PC-3 (cell line): ENCODE measurements at regions not wholly inside any gene's neighbourhood (a gene's known extent, or its start where the extent isn't known, plus 50 kb on each side); places are given as distances from the start of the nearest gene placed in this dataset.

Experiments
- ATAC-seq: fragments of 200-7000 bp; cut with Tn5 transposase; 2 replicates; pipeline ENCODE4 v1.9.1; 2020; ENCODE audit warnings: mild to moderate bottlenecking, moderate library complexity
- BruUV-seq: library from RNA; stranded (reverse); fragments of 400-500 nt; replicated peaks from 2 replicates; lab custom pipeline; 2021; lab: Mats Ljungman, UMichigan
- CTCF ChIA-PET: fragments of 300-600 bp; sonication (Branson Sonifier 250); formaldehyde crosslinking; loops from one replicate; lab custom pipeline; 2022; ENCODE audit warnings: antibody characterized with exemption; lab: Charles Lee
- POLR2A ChIA-PET: fragments of 300-600 bp; sonication (Branson Sonifier 250); formaldehyde crosslinking; loops from one replicate; lab custom pipeline; 2022; ENCODE audit warnings: antibody characterized with exemption; ENCODE audit not compliant: unreplicated experiment; lab: Charles Lee
- DNase-seq: peaks from one replicate; pipeline ENCODE4 v3.0.0-alpha.2; 2015
- H2AFZ ChIP-seq: fragments of 300-600 bp; sonication (generic); 2 replicates; pipeline ENCODE4 v1.6.0; 2016; ENCODE audit warnings: antibody characterized with exemption, low read length
- H3F3A ChIP-seq: fragments of 300-600 bp; sonication (generic); one replicate; pipeline ENCODE4 v1.6.0; 2017; ENCODE audit warnings: antibody characterized with exemption, low read length, control low read depth, mild to moderate bottlenecking; ENCODE audit not compliant: unreplicated experiment
- H3K27ac ChIP-seq: fragments of 300-600 bp; sonication (generic); 2 replicates; pipeline ENCODE4 v1.5.1; 2016; ENCODE audit warnings: mild to moderate bottlenecking, low read length
- H3K27me3 ChIP-seq: fragments of 300-600 bp; sonication (generic); 2 replicates; pipeline ENCODE4 v1.6.1; 2016; ENCODE audit warnings: low read length, mixed read lengths
- H3K36me3 ChIP-seq: fragments of 300-600 bp; sonication (generic); 2 replicates; pipeline ENCODE4 v1.6.1; 2016; ENCODE audit warnings: low read depth, mixed run types, low read length, mixed read lengths
- H3K4me1 ChIP-seq: fragments of 300-600 bp; sonication (generic); 2 replicates; pipeline ENCODE4 v1.5.1; 2016; ENCODE audit warnings: low read length; ENCODE audit not compliant: insufficient read depth
- H3K4me2 ChIP-seq: fragments of 300-600 bp; sonication (generic); 2 replicates; pipeline ENCODE4 v1.6.0; 2016; ENCODE audit warnings: low read length
- H3K4me3 ChIP-seq: fragments of 300-600 bp; sonication (generic); 2 replicates; pipeline ENCODE4 v1.5.1; 2016; ENCODE audit warnings: mild to moderate bottlenecking, low read length, mixed read lengths
- H3K79me2 ChIP-seq: fragments of 300-600 bp; sonication (generic); 2 replicates; pipeline ENCODE4 v1.6.1; 2017; ENCODE audit warnings: low read length, mixed read lengths
- H3K9ac ChIP-seq: fragments of 300-600 bp; sonication (generic); 2 replicates; pipeline ENCODE4 v1.6.0; 2016; ENCODE audit warnings: mild to moderate bottlenecking, low read length
- H3K9me2 ChIP-seq: fragments of 300-600 bp; sonication (generic); replicated peaks from 2 replicates; pipeline ENCODE4 v1.6.1; 2016; ENCODE audit warnings: mixed run types, low read length, mixed read lengths
- H3K9me3 ChIP-seq: fragments of 300-600 bp; sonication (generic); 2 replicates; pipeline ENCODE4 v1.6.1; 2016; ENCODE audit warnings: low read length, mixed read lengths
- H4K20me1 ChIP-seq: fragments of 300-600 bp; sonication (generic); 2 replicates; pipeline ENCODE4 v1.6.1; 2016; ENCODE audit warnings: low read length, mixed read lengths
- CTCF ChIP-seq: fragments of 300-600 bp; sonication (generic); conservative IDR thresholded peaks from 2 replicates; pipeline ENCODE4 v1.5.1; 2017; ENCODE audit warnings: antibody characterized with exemption, low read depth, mild to moderate bottlenecking, low read length
- EZH2 ChIP-seq: fragments of 300-600 bp; sonication (generic); IDR thresholded peaks from one replicate; pipeline ENCODE4 v1.6.1; 2017; ENCODE audit warnings: antibody characterized with exemption, mild to moderate bottlenecking, low read length; ENCODE audit not compliant: unreplicated experiment
- EZH2phosphoT487 ChIP-seq: fragments of 300-600 bp; sonication (generic); IDR thresholded peaks from 2 replicates; pipeline ENCODE4 v1.6.1; 2018; ENCODE audit warnings: mild to moderate bottlenecking, antibody characterized with exemption, low read length, borderline replicate concordance
- intact Hi-C: fragments of 100-400 bp; cut with micrococcal nuclease; formaldehyde crosslinking; loops from 2 replicates; pipeline ENCODE4 v1.9.0; 2023

GRCh38 chr4:107131295-107131694 lies 95.2 kb upstream of the DKK2 start:
- no TSS peak for BruUV-seq
- Histone ChIP-seq H3K9ac (no peak overlapping the region), H3K36me3 (no peaks in the 10 kb centered on the region), H3K4me2 (no peak overlapping the region), H3K27me3 (peaks cover 14% of the 10 kb centered on the region; the same call in 1 of the 2 replicates), H3K79me2 (no peaks in the 10 kb centered on the region), H3K4me1 (no peaks in the 10 kb centered on the region), H2AFZ (no peak overlapping the region), H3K27ac (no peak overlapping the region), H3K9me2 (no peaks in the 10 kb centered on the region), H3F3A (no peaks in the 10 kb centered on the region), H3K4me3 (no peak overlapping the region), H4K20me1 (no peaks in the 10 kb centered on the region), H3K9me3 (no peaks in the 10 kb centered on the region)
- no peak for ATAC-seq
- POLR2A ChIA-PET, result no interaction called here
- TF ChIP-seq EZH2phosphoT487 (no peak), CTCF (no peak), EZH2 (no peak)
- intact Hi-C loops, result no loop called here
- no peak for DNase-seq
- CTCF ChIA-PET, result no interaction called here

- H3K27ac ChIP-seq, result no peak overlapping the region
- H3K79me2 ChIP-seq, result no peaks in the 10 kb centered on the region
- peaks cover 15% of the 10 kb centered on the region; the same call in 1 of the 2 replicates for H3K27me3 ChIP-seq
- H3K4me2 ChIP-seq, result no peak overlapping the region
- no peaks in the 10 kb centered on the region for H3K36me3 ChIP-seq
- H3F3A ChIP-seq, result no peaks in the 10 kb centered on the region
- BruUV-seq, result no TSS peak
- ATAC-seq (no peak), DNase-seq (no peak)
- TF ChIP-seq CTCF (no peak), EZH2 (no peak), EZH2phosphoT487 (no peak)
- H3K4me1 ChIP-seq, result no peaks in the 10 kb centered on the region
- intact Hi-C loops, result no loop called here
- ChIA-PET POLR2A (no interaction called here), CTCF (no interaction called here)
- H4K20me1 ChIP-seq, result no peaks in the 10 kb centered on the region
- no peak overlapping the region for H3K9ac ChIP-seq
- no peaks in the 10 kb centered on the region for H3K9me3 ChIP-seq
- no peak overlapping the region for H3K4me3 ChIP-seq
- H3K9me2 ChIP-seq, result no peaks in the 10 kb centered on the region
- H2AFZ ChIP-seq, result no peak overlapping the region
These were observed 94.0 kb upstream of the DKK2 start for GRCh38 chr4:107130157-107130556.

- TF ChIP-seq EZH2phosphoT487 (no peak), EZH2 (no peak), CTCF (no peak)
- no peak overlapping the region for H3K4me3 ChIP-seq
- no peak overlapping the region for H2AFZ ChIP-seq
- no peaks in the 10 kb centered on the region for H3K36me3 ChIP-seq
- H3K4me2 ChIP-seq, result no peak overlapping the region
- H3K4me1 ChIP-seq, result no peaks in the 10 kb centered on the region
- CTCF ChIA-PET, result no interaction called here
- H3K27me3 ChIP-seq, result peaks cover 20% of the 10 kb centered on the region; the same call in 1 of the 2 replicates
- ATAC-seq (no peak), DNase-seq (no peak)
- H3K9ac ChIP-seq, result no peak overlapping the region
- H3F3A ChIP-seq, result no peaks in the 10 kb centered on the region
- H3K79me2 ChIP-seq, result no peaks in the 10 kb centered on the region
- no peak overlapping the region for H3K27ac ChIP-seq
- BruUV-seq, result no TSS peak
- no peaks in the 10 kb centered on the region for H4K20me1 ChIP-seq
- POLR2A ChIA-PET, result no interaction called here
- intact Hi-C loops, result no loop called here
- no peaks in the 10 kb centered on the region for H3K9me3 ChIP-seq
- no peaks in the 10 kb centered on the region for H3K9me2 ChIP-seq
These were observed 93.5 kb upstream of the DKK2 start for GRCh38 chr4:107129611-107130010.
